ENCODE measurements at regions not wholly inside any gene's neighbourhood (a gene's known extent, or its start where the extent isn't known, plus 50 kb on each side); places are given as distances from the start of the nearest gene placed in this dataset.

GRCh38 chr19:30315159-30315558 is 57.0 kb upstream of the ZNF536 start:
- TF ChIP-seq CTCF (IDR thresholded peaks at IDR 0.05; ENCODE audit: insufficient read depth, low read depth, low read length) = no peak
- no peak for TF ChIP-seq EZH2 (IDR thresholded peaks at IDR 0.05; ENCODE audit: insufficient read depth, low read length)
